GM19043 (cell line): ENCODE measurements at regions not wholly inside any gene's neighbourhood (a gene's known extent, or its start where the extent isn't known, plus 50 kb on each side); places are given as distances from the start of the nearest gene placed in this dataset.
A peak's percentile ranks its signal among the peaks of the same experiment; 100 is the strongest.
"Not testable (repeated sequence)": the region's sequence is repeated elsewhere in the genome, so short reads cannot be mapped to it uniquely, and the experiment has no call there.

ENCODE experiments used
- ATAC-seq: cut with Tn5 transposase; IDR thresholded peaks from one replicate; pipeline ENCODE4 v1.9.1; 2021; ENCODE audit warnings: low read depth; ENCODE audit not compliant: unreplicated experiment

GRCh38 chr10:123221418-123221817 is 67.2 kb downstream of the BUB3 start:
- ATAC-seq, result no peak

- no peak for ATAC-seq
These were observed 68.6 kb downstream of the BUB3 start for GRCh38 chr10:123222832-123223231.

GRCh38 chr10:123227706-123228105 is 73.5 kb downstream of the BUB3 start:
- no peak for ATAC-seq

- no peak for ATAC-seq
These were observed 75.9 kb downstream of the BUB3 start for GRCh38 chr10:123229927-123230630.

- not testable (repeated sequence) for ATAC-seq
These were observed 78.7 kb downstream of the BUB3 start for GRCh38 chr10:123232879-123233278.

GRCh38 chr10:123235014-123235413 is 80.8 kb downstream of the BUB3 start:
- ATAC-seq, result not testable (repeated sequence)

- ATAC-seq, result no peak
These were observed 81.9 kb downstream of the BUB3 start for GRCh38 chr10:123236126-123236525.

- ATAC-seq, result no peak
These were observed 86.0 kb downstream of the BUB3 start for GRCh38 chr10:123240250-123240649.

GRCh38 chr10:123240776-123241175 is 86.6 kb downstream of the BUB3 start:
- no peak for ATAC-seq

GRCh38 chr10:123241391-123242141 is 87.4 kb downstream of the BUB3 start:
- peak; percentile 78 for ATAC-seq

GRCh38 chr10:123244747-123245146 is 90.5 kb downstream of the BUB3 start:
- no peak for ATAC-seq

- no peak for ATAC-seq
These were observed 91.1 kb downstream of the BUB3 start for GRCh38 chr10:123245264-123245663.

- no peak for ATAC-seq
These were observed 95.7 kb downstream of the BUB3 start for GRCh38 chr10:123249894-123250293.

- no peak for ATAC-seq
These were observed 96.4 kb downstream of the BUB3 start for GRCh38 chr10:123250640-123251039.

GRCh38 chr10:123252779-123253178 is 98.6 kb downstream of the BUB3 start:
- no peak for ATAC-seq

- not testable (repeated sequence) for ATAC-seq
These were observed 100.1 kb downstream of the BUB3 start for GRCh38 chr10:123254343-123254742.

GRCh38 chr10:123257904-123258456 is 103.8 kb downstream of the BUB3 start:
- ATAC-seq, result no peak

GRCh38 chr10:123259081-123259480 is 104.9 kb downstream of the BUB3 start:
- ATAC-seq, result no peak

- ATAC-seq, result no peak
These were observed 105.6 kb downstream of the BUB3 start for GRCh38 chr10:123259791-123260190.

GRCh38 chr10:123262456-123262855 is 108.3 kb downstream of the BUB3 start:
- ATAC-seq, result no peak

GRCh38 chr10:123266971-123267370 is 112.8 kb downstream of the BUB3 start:
- ATAC-seq, result no peak
